ENCODE measurements at regions not wholly inside any gene's neighbourhood (a gene's known extent, or its start where the extent isn't known, plus 50 kb on each side); places are given as distances from the start of the nearest gene placed in this dataset.

GRCh38 chr3:10575601-10576160 lies 70.3 kb upstream of the ATP2B2 start:
- no peaks in the 10 kb centered on the region for H3K27me3 Mint-ChIP-seq (ENCODE audit: unreplicated experiment)
- no peak overlapping the region for H3K27ac Mint-ChIP-seq (ENCODE audit: unreplicated experiment)
- no peaks in the 10 kb centered on the region for H3K9me3 Mint-ChIP-seq (ENCODE audit: unreplicated experiment)
- DNase-seq (ENCODE audit: low spot score) = no peak
- no peaks in the 10 kb centered on the region for H3K4me1 Mint-ChIP-seq (ENCODE audit: unreplicated experiment)
- H3K36me3 Mint-ChIP-seq (ENCODE audit: low read depth, unreplicated experiment) = no peaks in the 10 kb centered on the region
- no peak for TF ChIP-seq CTCF (IDR thresholded peaks at IDR 0.05; ENCODE audit: unreplicated experiment)
- H3K4me3 Mint-ChIP-seq (ENCODE audit: unreplicated experiment) = no peak overlapping the region

- H3K4me3 Mint-ChIP-seq (ENCODE audit: unreplicated experiment) = no peak overlapping the region
- no peak for TF ChIP-seq CTCF (IDR thresholded peaks at IDR 0.05; ENCODE audit: unreplicated experiment)
- H3K9me3 Mint-ChIP-seq (ENCODE audit: unreplicated experiment) = no peaks in the 10 kb centered on the region
- DNase-seq (ENCODE audit: low spot score) = no peak
- H3K27me3 Mint-ChIP-seq (ENCODE audit: unreplicated experiment) = no peaks in the 10 kb centered on the region
- no peaks in the 10 kb centered on the region for H3K4me1 Mint-ChIP-seq (ENCODE audit: unreplicated experiment)
- no peak overlapping the region for H3K27ac Mint-ChIP-seq (ENCODE audit: unreplicated experiment)
- H3K36me3 Mint-ChIP-seq (ENCODE audit: low read depth, unreplicated experiment) = no peaks in the 10 kb centered on the region
Observed at GRCh38 chr3:10577486-10577885, 72.1 kb upstream of the ATP2B2 start.

DNA sequence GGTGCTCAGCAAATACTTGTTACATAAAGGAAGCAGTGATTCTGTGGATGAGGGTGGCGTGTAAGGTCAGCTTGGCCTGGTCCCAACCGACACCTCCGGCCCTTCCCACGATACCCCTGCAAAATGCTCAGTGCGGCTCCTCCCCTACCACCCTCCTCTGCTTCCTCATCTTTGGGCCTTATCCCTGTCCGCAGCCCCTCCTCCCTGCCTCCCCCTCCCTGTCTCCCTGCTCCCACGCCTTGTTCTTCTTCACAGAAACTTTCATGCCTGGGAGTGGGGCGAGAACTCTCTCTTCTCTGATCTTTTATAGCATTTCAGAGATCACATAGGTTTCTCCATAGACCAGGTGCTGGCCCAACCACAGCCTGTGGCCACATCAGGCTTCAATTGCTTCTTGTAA lies 75.0 kb upstream of the ATP2B2 start:
- Mint-ChIP-seq H3K27me3 (ENCODE audit: unreplicated experiment) (peaks cover under 1% of the 10 kb centered on the region), H3K27ac (ENCODE audit: unreplicated experiment) (no peak overlapping the region), H3K9me3 (ENCODE audit: unreplicated experiment) (no peaks in the 10 kb centered on the region), H3K36me3 (ENCODE audit: low read depth, unreplicated experiment) (no peaks in the 10 kb centered on the region), H3K4me3 (ENCODE audit: unreplicated experiment) (no peak overlapping the region), H3K4me1 (ENCODE audit: unreplicated experiment) (no peaks in the 10 kb centered on the region)
- no peak for DNase-seq (ENCODE audit: low spot score)
- no peak for TF ChIP-seq CTCF (IDR thresholded peaks at IDR 0.05; ENCODE audit: unreplicated experiment)

DNA sequence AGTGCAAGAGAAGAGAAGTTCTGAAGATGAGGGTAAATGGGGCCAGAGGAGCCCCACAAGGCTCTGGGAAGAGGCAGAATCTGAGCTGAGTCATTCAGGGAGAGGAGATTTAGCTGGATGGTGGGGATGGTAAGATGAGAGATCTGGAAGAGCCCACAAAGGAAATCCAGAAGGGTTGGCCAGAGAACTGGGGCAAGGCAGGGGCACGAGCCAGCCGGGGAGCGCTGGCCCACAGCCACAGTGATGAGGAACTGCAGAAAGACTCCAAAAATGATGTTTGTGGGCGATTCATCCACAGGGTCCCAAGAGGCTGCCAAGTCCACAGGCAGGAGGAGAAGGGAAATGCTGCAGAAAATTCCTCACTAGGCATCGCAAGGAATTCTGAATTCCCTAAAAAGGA lies 75.9 kb upstream of the ATP2B2 start:
- DNase-seq (ENCODE audit: low spot score) = no peak
- no peak overlapping the region for H3K27ac Mint-ChIP-seq (ENCODE audit: unreplicated experiment)

GRCh38 chr3:10581716-10582115 lies 76.3 kb upstream of the ATP2B2 start:
- H3K36me3 Mint-ChIP-seq (ENCODE audit: low read depth, unreplicated experiment) = no peaks in the 10 kb centered on the region
- H3K27ac Mint-ChIP-seq (ENCODE audit: unreplicated experiment) = no peak overlapping the region
- peaks cover 4% of the 10 kb centered on the region for H3K27me3 Mint-ChIP-seq (ENCODE audit: unreplicated experiment)
- no peak overlapping the region for H3K4me3 Mint-ChIP-seq (ENCODE audit: unreplicated experiment)
- no peak for TF ChIP-seq CTCF (IDR thresholded peaks at IDR 0.05; ENCODE audit: unreplicated experiment)
- no peaks in the 10 kb centered on the region for H3K4me1 Mint-ChIP-seq (ENCODE audit: unreplicated experiment)
- DNase-seq (ENCODE audit: low spot score) = no peak
- no peaks in the 10 kb centered on the region for H3K9me3 Mint-ChIP-seq (ENCODE audit: unreplicated experiment)

More for the DNA sequence above, 75.9 kb upstream of the ATP2B2 start:
- no peaks in the 10 kb centered on the region for H3K36me3 Mint-ChIP-seq (ENCODE audit: low read depth, unreplicated experiment)
- no peak overlapping the region for H3K4me3 Mint-ChIP-seq (ENCODE audit: unreplicated experiment)
- no peaks in the 10 kb centered on the region for H3K9me3 Mint-ChIP-seq (ENCODE audit: unreplicated experiment)
- TF ChIP-seq CTCF (IDR thresholded peaks at IDR 0.05; ENCODE audit: unreplicated experiment) = no peak
- peaks cover 3% of the 10 kb centered on the region for H3K27me3 Mint-ChIP-seq (ENCODE audit: unreplicated experiment)
- no peaks in the 10 kb centered on the region for H3K4me1 Mint-ChIP-seq (ENCODE audit: unreplicated experiment)

Measured in endothelial cell (in vitro differentiated cells).